Hematopoietic multipotent progenitor cell treated with erythropoietin and hydrocortisone succinate and interleukin-3 and kit ligand, for 8 days (in vitro differentiated cells): ENCODE measurements at regions not wholly inside any gene's neighbourhood (a gene's known extent, or its start where the extent isn't known, plus 50 kb on each side); places are given as distances from the start of the nearest gene placed in this dataset.

ENCODE experiments used
- DNase-seq: peaks from one replicate; pipeline ENCODE4 v3.0.0-alpha.2; 2015

DNA sequence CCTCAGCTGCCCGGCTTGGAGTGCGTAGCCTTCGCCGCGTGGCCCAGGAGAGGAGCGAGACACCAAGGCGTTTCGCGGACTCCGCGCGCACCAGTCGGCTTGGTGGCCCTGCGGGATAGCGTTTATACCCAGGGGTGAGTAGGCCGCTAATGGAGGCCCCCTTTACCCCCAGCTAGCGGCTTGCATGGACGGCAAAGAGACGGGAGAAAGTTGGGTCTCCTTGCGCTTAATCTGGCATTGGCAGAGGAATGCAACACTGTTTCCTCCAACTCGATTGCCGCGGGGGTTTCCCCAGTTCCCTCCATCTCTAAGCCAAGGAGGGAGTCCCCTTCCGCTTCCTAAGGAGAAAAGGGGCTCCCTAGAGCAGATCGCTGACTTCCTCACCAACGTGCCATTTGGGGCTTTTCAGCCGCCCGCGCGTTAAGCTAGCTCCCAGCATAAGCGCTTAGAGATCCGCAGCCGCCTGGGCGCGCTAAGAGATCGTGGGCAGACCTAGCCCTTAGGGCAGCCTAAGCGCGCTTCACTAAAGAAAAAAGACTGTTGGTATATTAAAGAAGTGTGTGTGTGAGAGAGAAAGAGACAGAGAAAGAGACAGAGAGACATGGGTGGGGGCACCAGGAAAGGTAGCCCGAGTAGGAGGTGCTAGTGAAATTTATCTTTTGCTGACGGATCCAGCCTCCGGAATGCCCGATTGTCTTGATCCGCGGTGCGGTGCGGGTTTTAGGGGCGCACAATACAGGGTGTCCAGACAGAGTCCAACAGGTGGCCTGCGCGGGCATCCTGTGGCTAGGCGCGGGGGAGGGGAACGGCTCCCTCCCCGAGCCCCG is 597.9 kb upstream of the SGCD start:
- no peak for DNase-seq

GRCh38 chr5:155729684-155730059 is 597.3 kb upstream of the SGCD start:
- no peak for DNase-seq

DNA sequence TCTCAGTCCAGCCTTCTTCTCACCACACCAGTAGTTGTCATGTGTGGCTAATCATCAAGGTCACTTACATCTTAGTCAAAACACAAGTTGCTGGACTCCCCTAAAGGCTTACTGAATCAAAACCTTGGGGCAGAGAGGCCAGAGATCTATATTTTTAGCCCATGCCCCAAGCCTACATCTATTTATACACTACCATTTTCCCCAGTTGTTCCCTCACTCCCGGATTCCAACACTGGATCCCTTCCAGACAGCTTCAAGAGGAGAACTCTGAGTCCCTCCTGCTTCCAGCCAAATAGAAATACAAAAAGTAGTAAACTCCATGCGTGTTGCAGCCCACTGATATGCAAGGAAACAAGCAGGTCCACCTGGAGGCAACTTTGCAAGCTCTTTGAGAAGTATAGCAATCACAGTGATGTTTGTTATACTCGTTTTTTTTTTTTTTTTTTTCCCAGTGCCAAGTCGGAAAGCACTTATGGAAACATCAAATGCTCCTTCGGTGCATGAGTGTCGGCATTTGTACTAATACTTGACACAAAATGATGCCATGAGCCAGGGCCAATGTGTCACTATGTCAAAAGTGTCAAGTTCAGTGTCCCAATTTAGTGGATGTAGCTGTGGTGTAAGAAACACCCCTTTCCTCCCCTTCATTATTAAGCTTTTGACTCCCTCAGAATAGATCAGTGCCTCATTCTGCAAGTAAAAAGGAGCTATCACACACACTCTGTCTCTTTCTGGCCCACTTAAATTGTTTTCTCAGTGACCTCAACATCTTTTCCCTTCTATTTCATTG is 594.2 kb upstream of the SGCD start:
- no peak for DNase-seq

- DNase-seq = no peak
Measured at GRCh38 chr5:155733935-155734334, 593.0 kb upstream of the SGCD start.

- DNase-seq = no peak
Measured at GRCh38 chr5:155735388-155735787, 591.6 kb upstream of the SGCD start.

GRCh38 chr5:155738616-155739015 is 588.3 kb upstream of the SGCD start:
- no peak for DNase-seq

DNA sequence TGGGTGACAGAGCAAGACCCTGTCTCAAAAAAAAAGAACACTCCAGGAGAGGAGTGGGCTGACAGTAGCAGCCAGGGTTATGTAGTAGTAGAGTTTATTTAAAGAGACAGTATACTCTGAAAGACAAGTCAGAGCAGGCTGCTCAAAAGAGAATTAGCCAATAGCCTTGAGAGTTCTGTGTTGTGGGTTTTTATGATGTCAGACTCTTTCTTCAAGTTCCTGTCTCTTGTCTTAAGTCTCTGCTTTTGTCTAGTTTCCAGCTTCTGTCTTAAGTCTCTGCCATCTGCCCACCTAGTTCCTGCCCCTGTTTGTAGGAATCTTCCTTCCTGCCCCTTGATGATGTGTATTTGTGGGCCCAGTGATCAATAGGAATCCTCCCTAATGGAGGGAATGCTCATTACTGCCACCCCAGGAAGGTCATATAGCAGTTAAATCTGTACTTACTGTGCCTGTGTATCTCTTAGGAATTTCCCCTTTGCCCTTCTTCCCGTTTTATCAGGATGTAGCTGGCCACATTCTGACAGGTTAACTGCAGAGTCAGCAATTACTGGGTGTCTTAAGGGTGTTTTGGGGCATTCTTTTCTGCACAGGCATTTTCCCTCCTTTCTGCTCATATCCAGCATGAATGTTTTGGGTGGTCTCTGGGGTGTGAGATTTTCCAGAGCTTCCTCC is 580.5 kb upstream of the SGCD start:
- no peak for DNase-seq

DNA sequence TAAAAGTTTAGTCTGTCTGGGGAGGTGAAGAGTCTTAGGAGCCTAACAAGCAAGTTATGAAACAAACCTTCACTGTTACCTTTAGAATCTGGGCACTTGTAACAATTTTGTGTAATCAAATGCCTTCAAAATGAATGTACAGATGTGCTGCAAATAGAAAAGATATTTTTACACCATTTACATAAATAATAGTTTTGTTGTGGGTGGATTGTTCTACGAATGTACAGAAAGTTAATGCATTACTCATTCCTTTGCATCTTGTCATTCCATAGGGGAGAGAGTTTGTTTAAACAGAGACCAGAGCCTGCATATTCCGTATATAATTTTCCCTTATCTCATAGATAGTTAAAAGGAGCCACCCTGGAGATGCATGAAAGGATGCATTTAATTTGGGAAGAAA is 576.9 kb upstream of the SGCD start:
- no peak for DNase-seq

DNA sequence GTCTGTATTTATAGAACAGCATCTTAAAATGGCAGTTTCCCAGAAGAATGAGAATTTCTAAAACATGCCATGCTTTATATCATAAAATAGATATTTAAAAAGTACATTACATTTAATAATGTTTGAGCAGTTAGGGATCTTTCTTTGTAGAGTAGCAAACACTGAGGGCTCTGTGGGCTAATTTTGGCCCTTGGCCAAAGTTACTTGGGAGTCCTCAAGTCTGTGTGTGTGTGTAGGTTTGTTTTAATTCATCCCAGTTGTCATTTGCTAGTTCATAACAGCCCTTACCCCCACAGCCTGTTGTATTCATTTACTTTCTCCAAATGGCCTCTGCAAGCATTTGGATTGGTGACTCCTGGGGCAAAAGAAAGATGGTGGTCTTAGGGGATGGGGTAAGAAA is 576.4 kb upstream of the SGCD start:
- DNase-seq = no peak

- no peak for DNase-seq
Measured at GRCh38 chr5:155753943-155754581, 572.9 kb upstream of the SGCD start.

- DNase-seq = no peak
Measured at GRCh38 chr5:155759252-155759651, 567.7 kb upstream of the SGCD start.

DNA sequence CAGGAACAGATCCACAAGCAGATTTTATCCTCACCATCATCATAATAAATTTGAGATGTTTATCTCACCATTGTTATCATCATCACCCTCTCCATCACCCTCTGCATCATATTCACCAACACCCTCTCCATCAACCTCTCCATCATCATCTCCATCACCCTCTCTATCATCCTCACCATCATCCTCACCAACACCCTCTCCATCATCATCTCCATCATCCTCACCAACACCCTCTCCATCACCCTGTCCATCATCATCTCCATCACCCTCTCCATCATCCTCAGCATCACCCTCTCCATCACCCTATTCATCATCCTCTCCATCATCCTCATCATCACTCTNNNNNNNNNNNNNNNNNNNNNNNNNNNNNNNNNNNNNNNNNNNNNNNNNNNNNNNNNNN is 567.0 kb upstream of the SGCD start:
- no peak for DNase-seq

GRCh38 chr5:155761502-155761901 is 565.5 kb upstream of the SGCD start:
- no peak for DNase-seq

DNA sequence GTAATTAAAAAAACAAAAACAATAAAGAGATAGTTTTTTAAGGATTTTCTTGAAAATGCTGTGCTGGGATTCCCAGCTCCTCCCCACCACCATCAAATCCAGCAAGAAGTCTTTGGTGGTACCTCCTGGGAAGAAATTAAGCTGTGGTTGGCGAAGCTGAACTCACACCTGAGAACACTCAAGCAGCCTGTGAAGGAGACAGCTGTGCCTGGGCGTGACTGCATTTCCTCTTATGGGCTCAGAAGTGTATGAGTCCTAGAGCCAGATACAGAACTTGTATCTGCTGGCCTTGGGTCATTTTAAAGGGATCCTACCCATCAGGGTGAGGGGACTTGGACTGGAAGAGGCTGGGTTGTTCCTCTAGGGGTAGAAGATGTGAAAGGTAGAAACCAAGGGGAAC is 561.2 kb upstream of the SGCD start:
- DNase-seq = no peak

GRCh38 chr5:155767470-155767869 is 559.5 kb upstream of the SGCD start:
- no peak for DNase-seq

DNA sequence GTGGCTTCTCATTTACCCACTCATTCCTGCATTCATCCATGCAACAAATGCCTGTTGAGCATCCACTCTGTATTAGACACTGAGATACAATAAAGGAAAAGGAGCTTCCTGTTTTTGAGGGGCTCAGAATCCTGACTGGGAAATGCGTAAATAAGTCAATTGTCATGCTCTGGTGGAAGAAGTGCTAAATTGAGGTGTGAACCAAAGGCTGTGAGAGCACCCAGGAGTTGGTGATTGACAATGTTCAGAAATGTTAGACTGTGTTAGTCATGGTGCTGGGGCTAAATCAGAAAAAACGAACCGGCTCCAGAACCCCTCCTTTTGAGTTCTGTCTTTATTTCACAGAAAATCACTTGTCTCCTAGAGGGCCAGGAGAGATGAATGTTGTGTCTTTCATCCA is 558.6 kb upstream of the SGCD start:
- DNase-seq = no peak

DNA sequence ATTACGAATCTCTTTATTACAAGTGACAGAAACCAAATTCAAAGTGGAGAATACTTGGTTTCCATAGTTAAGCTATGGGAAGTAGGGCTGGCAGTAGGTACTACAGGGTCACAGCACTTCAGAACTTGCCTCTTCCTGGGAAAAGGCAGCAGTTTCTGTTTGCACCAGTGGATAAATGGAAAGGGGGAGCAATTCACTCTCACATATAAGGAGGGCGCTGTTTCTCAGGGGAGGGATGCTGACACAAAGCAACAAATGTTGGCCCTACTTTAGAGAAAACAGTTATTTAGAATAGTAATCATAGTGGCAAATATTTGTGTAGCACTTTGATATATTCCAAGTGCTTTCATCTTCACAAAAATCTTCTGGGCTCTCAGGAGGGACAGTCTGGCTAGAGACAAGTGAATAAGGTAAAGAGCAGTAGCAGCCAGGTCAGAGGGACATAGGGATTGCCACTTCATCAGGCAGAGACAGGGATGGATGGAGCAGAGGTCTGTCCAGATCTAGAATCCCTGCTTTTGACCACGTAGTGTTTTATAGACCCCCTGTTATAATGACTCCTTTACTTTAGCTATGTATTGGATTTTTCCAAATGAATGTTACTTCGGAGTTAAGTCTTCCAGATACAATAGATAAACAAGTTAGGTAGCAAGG is 554.8 kb upstream of the SGCD start:
- DNase-seq = no peak

DNA sequence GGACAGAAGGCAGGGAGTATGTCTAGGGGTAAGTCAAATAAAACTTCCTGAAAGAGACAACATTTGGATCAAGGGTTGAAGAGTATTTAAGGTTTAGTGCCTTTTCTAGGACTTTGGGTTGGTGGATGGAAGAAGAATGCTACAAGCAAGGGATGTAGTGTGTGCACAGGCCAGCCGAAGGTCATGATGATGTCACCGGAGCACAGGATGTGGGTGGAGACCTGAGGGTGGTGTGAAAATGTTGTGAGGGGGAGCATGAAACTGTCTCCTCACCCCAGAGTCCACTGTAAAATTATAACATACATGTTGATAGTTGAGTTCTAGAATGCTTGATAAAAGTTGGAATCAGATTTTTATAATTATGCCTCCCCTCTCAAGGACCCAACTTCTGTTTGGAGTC is 553.3 kb upstream of the SGCD start:
- no peak for DNase-seq

DNA sequence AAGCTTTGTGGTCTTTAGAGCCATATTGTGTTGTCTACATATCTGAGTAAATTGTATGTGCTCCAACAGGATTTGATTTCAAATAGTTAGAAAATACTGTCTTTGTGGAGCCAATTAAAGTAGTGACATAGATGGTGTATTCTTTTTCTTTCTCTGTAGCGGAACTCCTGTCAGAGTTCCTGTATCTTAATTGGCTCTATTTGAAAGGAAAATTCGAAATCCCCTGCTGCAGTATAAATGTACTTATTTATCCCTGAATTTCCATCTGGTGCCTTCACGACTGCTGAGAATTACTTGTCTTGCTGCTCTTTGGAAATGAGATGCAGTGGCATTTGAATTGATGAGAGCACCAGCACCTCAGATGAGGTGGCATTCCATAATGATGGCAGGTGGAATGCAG is 546.7 kb upstream of the SGCD start:
- DNase-seq = no peak

- no peak for DNase-seq
Measured at GRCh38 chr5:155783246-155783645, 543.7 kb upstream of the SGCD start.

GRCh38 chr5:155783791-155784190 is 543.2 kb upstream of the SGCD start:
- no peak for DNase-seq

DNA sequence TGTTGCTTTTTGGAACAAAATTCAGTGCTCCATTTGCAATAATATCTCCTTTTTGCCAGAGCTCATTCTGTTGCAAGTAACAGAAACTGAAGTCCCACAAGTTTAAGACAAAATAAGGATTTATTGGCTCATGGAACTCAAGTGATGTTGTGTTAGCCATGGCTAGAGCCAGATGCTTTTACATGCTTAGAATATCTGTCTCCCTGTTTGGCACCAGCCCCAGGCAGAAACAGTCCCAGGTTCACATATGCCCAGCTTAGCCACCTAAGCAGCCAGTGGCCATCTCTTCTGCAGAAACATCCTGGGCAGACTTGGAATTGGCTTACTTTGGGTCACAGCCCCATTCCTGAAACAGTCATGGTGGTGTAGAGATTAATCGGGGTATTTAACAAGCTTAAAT is 540.9 kb upstream of the SGCD start:
- no peak for DNase-seq

GRCh38 chr5:155792873-155793272 is 534.1 kb upstream of the SGCD start:
- no peak for DNase-seq
